MM.1S (cell line): ENCODE measurements at regions not wholly inside any gene's neighbourhood (a gene's known extent, or its start where the extent isn't known, plus 50 kb on each side); places are given as distances from the start of the nearest gene placed in this dataset.

Source experiments
- DNase-seq: peaks from one replicate; pipeline ENCODE4 v3.0.0-alpha.2; 2015
- H2AFZ ChIP-seq: fragments of 300-600 bp; sonication (generic); 2 replicates; pipeline ENCODE4 v1.6.0; 2016; ENCODE audit warnings: antibody characterized with exemption, low read length
- H3F3A ChIP-seq: fragments of 300-600 bp; sonication (generic); 2 replicates; pipeline ENCODE4 v1.6.1; 2016; ENCODE audit warnings: mild to moderate bottlenecking, antibody characterized with exemption, low read length, moderate library complexity, mixed read lengths; ENCODE audit not compliant: insufficient read depth
- H3K27ac ChIP-seq: fragments of 300-600 bp; sonication (generic); 2 replicates; pipeline ENCODE4 v1.5.1; 2016; ENCODE audit warnings: mild to moderate bottlenecking, low read length
- H3K27me3 ChIP-seq: fragments of 300-600 bp; sonication (generic); replicated peaks from 2 replicates; pipeline ENCODE4 v1.6.0; 2016; ENCODE audit warnings: low read length; ENCODE audit not compliant: insufficient read depth
- H3K36me3 ChIP-seq: fragments of 300-600 bp; sonication (generic); replicated peaks from 2 replicates; pipeline ENCODE4 v1.6.1; 2016; ENCODE audit warnings: mild to moderate bottlenecking, low read length, mixed read lengths; ENCODE audit not compliant: insufficient read depth
- H3K4me1 ChIP-seq: fragments of 300-600 bp; sonication (generic); 2 replicates; pipeline ENCODE4 v1.6.1; 2016; ENCODE audit warnings: low read length, mixed read lengths
- H3K4me2 ChIP-seq: fragments of 300-600 bp; sonication (generic); 2 replicates; pipeline ENCODE4 v1.6.0; 2016; ENCODE audit warnings: low read depth, low read length
- H3K4me3 ChIP-seq: fragments of 300-600 bp; sonication (generic); 2 replicates; pipeline ENCODE4 v1.5.1; 2016; ENCODE audit warnings: low read length, mixed read lengths
- H3K79me2 ChIP-seq: fragments of 300-600 bp; sonication (generic); 2 replicates; pipeline ENCODE4 v1.6.1; 2016; ENCODE audit warnings: mixed run types, low read length, mixed read lengths
- H3K9ac ChIP-seq: fragments of 300-600 bp; sonication (generic); 2 replicates; pipeline ENCODE4 v1.6.1; 2016; ENCODE audit warnings: low read length, mixed read lengths
- H3K9me2 ChIP-seq: fragments of 300-600 bp; sonication (generic); replicated peaks from 2 replicates; pipeline ENCODE4 v1.6.1; 2016; ENCODE audit warnings: mild to moderate bottlenecking, low read length, mixed read lengths; ENCODE audit not compliant: insufficient read depth
- H3K9me3 ChIP-seq: fragments of 300-600 bp; sonication (generic); replicated peaks from 2 replicates; pipeline ENCODE4 v1.6.1; 2016; ENCODE audit warnings: mild to moderate bottlenecking, low read length, mixed read lengths; ENCODE audit not compliant: insufficient read depth
- H4K20me1 ChIP-seq: fragments of 300-600 bp; sonication (generic); 2 replicates; pipeline ENCODE4 v1.6.1; 2016; ENCODE audit warnings: mild to moderate bottlenecking, low read length, moderate library complexity, mixed read lengths; ENCODE audit not compliant: insufficient read depth
- CTCF ChIP-seq: fragments of 300-600 bp; sonication (generic); IDR thresholded peaks from 2 replicates; pipeline ENCODE4 v1.5.1; 2016; ENCODE audit warnings: antibody characterized with exemption, low read length, mixed read lengths
- EZH2 ChIP-seq: fragments of 300-600 bp; sonication (generic); optimal IDR thresholded peaks from 2 replicates; pipeline ENCODE3; 2017; ENCODE audit warnings: low read depth, mild to moderate bottlenecking, antibody characterized with exemption, low read length, mixed read lengths
- EZH2phosphoT487 ChIP-seq: fragments of 300-600 bp; sonication (generic); IDR thresholded peaks from 2 replicates; pipeline ENCODE4 v1.6.1; 2018; ENCODE audit warnings: antibody characterized with exemption, low read length

DNA sequence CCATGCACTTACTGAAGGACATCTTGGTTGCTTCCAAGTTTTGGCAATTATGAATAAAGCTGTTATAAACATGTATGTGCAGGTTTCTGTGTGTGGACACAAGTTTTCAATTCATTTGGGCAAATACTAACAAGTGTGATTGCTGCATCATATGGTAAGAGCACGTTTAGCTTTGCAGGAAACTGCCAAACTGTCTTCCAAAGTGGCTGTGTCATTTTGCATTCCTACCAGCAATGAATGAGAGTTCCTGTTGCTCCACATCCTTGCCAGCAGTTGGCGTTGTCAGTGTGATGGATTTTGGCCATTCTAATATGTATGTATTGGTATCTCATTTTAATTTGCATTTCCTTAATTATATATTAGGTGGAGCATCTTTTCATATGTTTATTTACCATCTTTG, 280.1 kb downstream of the SV2B start:
- Histone ChIP-seq H2AFZ (no peak overlapping the region), H3K4me2 (no peak overlapping the region), H3K9ac (no peak overlapping the region), H4K20me1 (no peaks in the 10 kb centered on the region), H3K4me3 (no peak overlapping the region), H3K9me3 (no peaks in the 10 kb centered on the region), H3K27me3 (no peaks in the 10 kb centered on the region), H3K9me2 (no peaks in the 10 kb centered on the region), H3K4me1 (no peaks in the 10 kb centered on the region), H3K27ac (no peak overlapping the region), H3K36me3 (no peaks in the 10 kb centered on the region), H3K79me2 (no peaks in the 10 kb centered on the region), H3F3A (no peaks in the 10 kb centered on the region)
- no peak for TF ChIP-seq EZH2
- no peak for TF ChIP-seq EZH2phosphoT487
- TF ChIP-seq CTCF = no peak
- no peak for DNase-seq

- Histone ChIP-seq H4K20me1 (no peaks in the 10 kb centered on the region), H3K36me3 (no peaks in the 10 kb centered on the region), H3K4me3 (no peak overlapping the region), H2AFZ (no peak overlapping the region), H3K9ac (no peak overlapping the region), H3K4me1 (no peaks in the 10 kb centered on the region), H3K79me2 (no peaks in the 10 kb centered on the region), H3K27ac (no peak overlapping the region), H3K4me2 (no peak overlapping the region), H3F3A (no peaks in the 10 kb centered on the region), H3K9me2 (no peaks in the 10 kb centered on the region), H3K9me3 (no peaks in the 10 kb centered on the region), H3K27me3 (no peaks in the 10 kb centered on the region)
- TF ChIP-seq CTCF (no peak), EZH2phosphoT487 (no peak), EZH2 (no peak)
- no peak for DNase-seq
Observed at GRCh38 chr15:91383532-91383931, 283.5 kb downstream of the SV2B start.

- no peak for DNase-seq
- Histone ChIP-seq H4K20me1 (no peaks in the 10 kb centered on the region), H3K79me2 (no peaks in the 10 kb centered on the region), H3F3A (no peaks in the 10 kb centered on the region), H3K9me3 (no peaks in the 10 kb centered on the region), H3K4me1 (no peaks in the 10 kb centered on the region), H3K27ac (no peak overlapping the region), H3K27me3 (no peaks in the 10 kb centered on the region), H3K36me3 (no peaks in the 10 kb centered on the region), H3K9ac (no peak overlapping the region), H2AFZ (no peak overlapping the region), H3K9me2 (no peaks in the 10 kb centered on the region), H3K4me3 (no peak overlapping the region), H3K4me2 (no peak overlapping the region)
- TF ChIP-seq CTCF = no peak
- no peak for TF ChIP-seq EZH2
- TF ChIP-seq EZH2phosphoT487 = no peak
Observed at GRCh38 chr15:91384189-91384730, 284.2 kb downstream of the SV2B start.
